ENCODE measurements at regions not wholly inside any gene's neighbourhood (a gene's known extent, or its start where the extent isn't known, plus 50 kb on each side); places are given as distances from the start of the nearest gene placed in this dataset.
"Not testable (repeated sequence)": the region's sequence is repeated elsewhere in the genome, so short reads cannot be mapped to it uniquely, and the experiment has no call there.

DNA sequence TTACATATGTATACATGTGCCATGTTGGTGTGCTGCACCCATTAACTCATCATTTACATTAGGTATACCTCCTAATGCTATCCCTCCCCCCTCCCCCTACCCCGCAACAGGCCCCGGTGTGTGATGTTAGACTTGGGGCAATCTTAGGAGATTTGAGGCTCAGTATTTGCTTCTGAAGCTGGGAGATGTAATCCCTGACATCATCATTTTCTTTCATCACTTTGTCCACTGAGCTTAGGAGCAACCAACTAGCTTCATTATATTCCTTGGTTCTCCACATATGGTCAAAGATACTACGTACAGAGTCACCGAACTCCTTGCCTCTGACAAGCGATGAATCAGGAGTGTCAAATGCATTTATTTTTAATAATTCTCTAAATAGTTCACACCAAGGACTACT, 239.7 kb upstream of the CYRIA start:
- WGBS, 2 donors = 85 to 93% methylated on average over 5 of the region's 5 CpGs
- intact Hi-C loops (cut with DNase I); DNase-seq; H3K9me3 ChIP-seq (ENCODE audit: control insufficient read depth, low read length); ATAC-seq (ENCODE audit: low FRiP score); H3K4me3 ChIP-seq (ENCODE audit: low read length in 2 of 2); H3K4me1 ChIP-seq (ENCODE audit: control insufficient read depth in 1 of 2, insufficient read depth in 2 of 2, low read length in 2 of 2); H3K36me3 ChIP-seq (ENCODE audit: control insufficient read depth in 1 of 2, insufficient read depth in 2 of 2, low read length in 1 of 2); H3K27me3 ChIP-seq (ENCODE audit: control insufficient read depth in 1 of 2, insufficient read depth in 2 of 2, low read length in 1 of 2); H3K27ac ChIP-seq (ENCODE audit: low read depth in 1 of 2, low read length in 2 of 2): not testable (repeated sequence)

- DNase-seq = no peak
- ATAC-seq (ENCODE audit: low FRiP score) = no peak
These were observed 234.9 kb upstream of the CYRIA start for GRCh38 chr2:16900405-16901025.

DNA sequence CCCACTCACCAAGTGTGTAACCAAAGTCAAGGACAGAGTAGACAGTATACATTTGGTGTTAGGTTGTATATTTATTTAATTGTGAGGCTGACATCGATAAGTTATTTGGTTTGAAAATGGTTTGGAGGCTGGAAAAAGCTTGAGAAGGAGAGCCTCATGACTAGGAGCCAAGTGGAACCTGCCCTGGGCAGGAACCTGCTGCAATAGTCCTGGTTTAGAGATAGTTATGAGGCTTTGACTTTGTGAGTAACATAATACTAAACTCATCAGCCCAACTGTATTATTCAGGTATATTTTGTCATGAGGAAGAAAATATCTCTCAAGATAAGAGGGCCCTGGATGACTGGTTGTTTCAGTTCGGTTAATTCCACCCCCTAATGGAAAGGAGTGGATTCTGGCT, 234.3 kb upstream of the CYRIA start:
- peaks cover 3% of the 10 kb centered on the region for H3K9me3 ChIP-seq (ENCODE audit: control insufficient read depth, low read length)
- 71 to 74% methylated on average over 2 of the region's 2 CpGs for WGBS, 2 donors
- intact Hi-C loops (cut with DNase I) = no loop called here
- DNase-seq (no peak), ATAC-seq (ENCODE audit: low FRiP score) (no peak)
- H3K4me3 ChIP-seq (ENCODE audit: low read length in 2 of 2) = no peak overlapping the region
- H3K27ac ChIP-seq (ENCODE audit: low read depth in 1 of 2, low read length in 2 of 2) = no peak overlapping the region
- no peaks in the 10 kb centered on the region for H3K36me3 ChIP-seq (ENCODE audit: control insufficient read depth in 1 of 2, insufficient read depth in 2 of 2, low read length in 1 of 2)
- H3K4me1 ChIP-seq (ENCODE audit: control insufficient read depth in 1 of 2, insufficient read depth in 2 of 2, low read length in 2 of 2) = no peaks in the 10 kb centered on the region
- H3K27me3 ChIP-seq (ENCODE audit: control insufficient read depth in 1 of 2, insufficient read depth in 2 of 2, low read length in 1 of 2) = no peaks in the 10 kb centered on the region

More at GRCh38 chr2:16900405-16901025, 234.9 kb upstream of the CYRIA start:
- intact Hi-C loops (cut with DNase I) = no loop called here
- Histone ChIP-seq H3K27ac (ENCODE audit: low read depth in 1 of 2, low read length in 2 of 2) (no peak overlapping the region), H3K4me1 (ENCODE audit: control insufficient read depth in 1 of 2, insufficient read depth in 2 of 2, low read length in 2 of 2) (no peaks in the 10 kb centered on the region), H3K4me3 (ENCODE audit: low read length in 2 of 2) (no peak overlapping the region), H3K9me3 (ENCODE audit: control insufficient read depth, low read length) (peaks cover 3% of the 10 kb centered on the region), H3K36me3 (ENCODE audit: control insufficient read depth in 1 of 2, insufficient read depth in 2 of 2, low read length in 1 of 2) (no peaks in the 10 kb centered on the region), H3K27me3 (ENCODE audit: control insufficient read depth in 1 of 2, insufficient read depth in 2 of 2, low read length in 1 of 2) (no peaks in the 10 kb centered on the region)
- 41 to 48% methylated on average over 6 of the region's 6 CpGs for WGBS, 2 donors

GRCh38 chr2:16890081-16890480, 224.4 kb upstream of the CYRIA start:
- intact Hi-C loops (cut with DNase I) = no loop called here
- H3K9me3 ChIP-seq (ENCODE audit: control insufficient read depth, low read length) = no peaks in the 10 kb centered on the region
- H3K27ac ChIP-seq (ENCODE audit: low read depth in 1 of 2, low read length in 2 of 2) = no peak overlapping the region
- peaks cover 0 to 2% of the 10 kb centered on the region in 2 donors for H3K27me3 ChIP-seq (ENCODE audit: control insufficient read depth in 1 of 2, insufficient read depth in 2 of 2, low read length in 1 of 2)
- no peak overlapping the region for H3K4me3 ChIP-seq (ENCODE audit: low read length in 2 of 2)
- H3K4me1 ChIP-seq (ENCODE audit: control insufficient read depth in 1 of 2, insufficient read depth in 2 of 2, low read length in 2 of 2) = no peaks in the 10 kb centered on the region
- no peak for ATAC-seq (ENCODE audit: low FRiP score)
- no peak for DNase-seq
- WGBS, 2 donors = 54 to 61% methylated on average over 4 of the region's 4 CpGs
- H3K36me3 ChIP-seq (ENCODE audit: control insufficient read depth in 1 of 2, insufficient read depth in 2 of 2, low read length in 1 of 2) = no peaks in the 10 kb centered on the region

GRCh38 chr2:16885027-16885426, 219.4 kb upstream of the CYRIA start:
- no peaks in the 10 kb centered on the region for H3K4me1 ChIP-seq (ENCODE audit: control insufficient read depth in 1 of 2, insufficient read depth in 2 of 2, low read length in 2 of 2)
- DNase-seq = no peak

DNA sequence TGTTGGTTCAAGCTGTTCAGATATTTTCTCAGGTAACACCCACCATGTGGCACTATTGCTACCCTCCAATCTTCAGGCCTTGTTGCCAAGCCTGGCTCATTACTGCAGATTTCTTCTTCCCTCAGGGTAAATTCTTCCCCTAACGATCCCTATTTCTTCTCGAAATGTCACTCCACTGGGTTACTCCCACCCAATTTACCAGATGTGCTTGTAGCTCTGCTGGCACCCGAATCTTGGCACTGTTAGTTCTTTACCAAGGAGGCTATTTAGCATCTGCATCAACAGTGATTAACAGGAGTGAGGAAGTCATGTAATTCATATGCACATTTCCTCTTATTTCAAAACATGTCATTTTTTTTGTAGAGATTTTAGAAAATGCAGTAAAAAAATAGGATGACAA, 217.1 kb upstream of the CYRIA start:
- H3K4me1 ChIP-seq (ENCODE audit: control insufficient read depth in 1 of 2, insufficient read depth in 2 of 2, low read length in 2 of 2) = no peaks in the 10 kb centered on the region
- no peak overlapping the region for H3K27ac ChIP-seq (ENCODE audit: low read depth in 1 of 2, low read length in 2 of 2)
- ATAC-seq (ENCODE audit: low FRiP score) (no peak), DNase-seq (no peak)
- 47 to 56% methylated on average over 3 of the region's 3 CpGs for WGBS, 2 donors
- intact Hi-C loops (cut with DNase I) = no loop called here
- peaks cover 0 to 2% of the 10 kb centered on the region in 2 donors for H3K27me3 ChIP-seq (ENCODE audit: control insufficient read depth in 1 of 2, insufficient read depth in 2 of 2, low read length in 1 of 2)
- H3K4me3 ChIP-seq (ENCODE audit: low read length in 2 of 2) = no peak overlapping the region
- H3K9me3 ChIP-seq (ENCODE audit: control insufficient read depth, low read length) = no peaks in the 10 kb centered on the region
- H3K36me3 ChIP-seq (ENCODE audit: control insufficient read depth in 1 of 2, insufficient read depth in 2 of 2, low read length in 1 of 2) = no peaks in the 10 kb centered on the region

More at GRCh38 chr2:16885027-16885426, 219.4 kb upstream of the CYRIA start:
- intact Hi-C loops (cut with DNase I) = no loop called here
- 35 to 47% methylated on average over 1 of the region's 1 CpG for WGBS, 2 donors
- no peak overlapping the region for H3K27ac ChIP-seq (ENCODE audit: low read depth in 1 of 2, low read length in 2 of 2)
- H3K36me3 ChIP-seq (ENCODE audit: control insufficient read depth in 1 of 2, insufficient read depth in 2 of 2, low read length in 1 of 2) = no peaks in the 10 kb centered on the region
- no peaks in the 10 kb centered on the region for H3K9me3 ChIP-seq (ENCODE audit: control insufficient read depth, low read length)
- no peak overlapping the region for H3K4me3 ChIP-seq (ENCODE audit: low read length in 2 of 2)
- ATAC-seq (ENCODE audit: low FRiP score) = no peak
- peaks cover 0 to 2% of the 10 kb centered on the region in 2 donors for H3K27me3 ChIP-seq (ENCODE audit: control insufficient read depth in 1 of 2, insufficient read depth in 2 of 2, low read length in 1 of 2)

DNA sequence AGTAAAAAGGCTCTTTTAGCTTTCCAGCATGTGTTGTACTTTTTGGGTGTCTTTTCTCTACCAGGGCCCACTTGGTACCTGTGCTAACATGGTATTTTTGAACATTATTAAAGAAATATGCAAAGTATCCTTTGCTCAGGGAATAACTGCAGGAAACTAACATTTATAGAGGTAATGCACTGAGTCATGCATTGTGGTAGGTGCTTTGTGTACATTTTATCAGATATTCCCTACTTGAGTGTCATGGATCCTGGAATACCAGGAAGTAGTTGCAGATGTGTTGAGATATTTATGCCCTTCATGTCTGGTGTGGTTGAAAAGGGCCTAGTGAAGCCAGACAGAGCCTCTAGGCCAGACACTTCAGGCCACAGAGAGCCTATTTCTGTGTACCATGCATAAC, 215.5 kb upstream of the CYRIA start:
- DNase-seq = no peak
- ATAC-seq (ENCODE audit: low FRiP score) = no peak
- no peak overlapping the region for H3K4me3 ChIP-seq (ENCODE audit: low read length in 2 of 2)

DNA sequence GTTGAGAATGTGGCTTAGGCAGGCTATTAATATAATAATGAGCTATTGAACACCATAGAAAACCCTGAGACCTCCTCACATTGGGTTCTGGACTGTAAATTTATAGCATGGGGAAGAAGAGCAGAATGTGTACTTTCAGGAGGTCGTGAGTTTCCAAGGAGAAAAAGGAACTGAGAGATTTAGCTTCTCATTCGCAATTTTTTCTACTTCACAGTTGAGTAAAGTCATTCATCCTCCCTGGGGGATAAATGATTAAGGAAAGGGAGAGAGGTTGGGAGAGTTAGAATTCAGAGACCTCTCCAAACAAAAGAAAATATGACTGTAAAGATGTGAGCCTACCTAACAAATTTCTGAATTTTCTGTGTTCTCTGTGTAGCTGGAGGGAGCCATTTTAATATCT, 205.8 kb upstream of the CYRIA start:
- intact Hi-C loops (cut with DNase I) = no loop called here
- WGBS, 2 donors = 46 to 51% methylated on average over 2 of the region's 2 CpGs

More for the DNA sequence above, 215.5 kb upstream of the CYRIA start:
- Histone ChIP-seq H3K36me3 (ENCODE audit: control insufficient read depth in 1 of 2, insufficient read depth in 2 of 2, low read length in 1 of 2) (no peaks in the 10 kb centered on the region), H3K27me3 (ENCODE audit: control insufficient read depth in 1 of 2, insufficient read depth in 2 of 2, low read length in 1 of 2) (peaks cover 0 to 2% of the 10 kb centered on the region in 2 donors), H3K4me1 (ENCODE audit: control insufficient read depth in 1 of 2, insufficient read depth in 2 of 2, low read length in 2 of 2) (no peaks in the 10 kb centered on the region), H3K27ac (ENCODE audit: low read depth in 1 of 2, low read length in 2 of 2) (no peak overlapping the region), H3K9me3 (ENCODE audit: control insufficient read depth, low read length) (no peaks in the 10 kb centered on the region)
- intact Hi-C loops (cut with DNase I) = no loop called here

DNA sequence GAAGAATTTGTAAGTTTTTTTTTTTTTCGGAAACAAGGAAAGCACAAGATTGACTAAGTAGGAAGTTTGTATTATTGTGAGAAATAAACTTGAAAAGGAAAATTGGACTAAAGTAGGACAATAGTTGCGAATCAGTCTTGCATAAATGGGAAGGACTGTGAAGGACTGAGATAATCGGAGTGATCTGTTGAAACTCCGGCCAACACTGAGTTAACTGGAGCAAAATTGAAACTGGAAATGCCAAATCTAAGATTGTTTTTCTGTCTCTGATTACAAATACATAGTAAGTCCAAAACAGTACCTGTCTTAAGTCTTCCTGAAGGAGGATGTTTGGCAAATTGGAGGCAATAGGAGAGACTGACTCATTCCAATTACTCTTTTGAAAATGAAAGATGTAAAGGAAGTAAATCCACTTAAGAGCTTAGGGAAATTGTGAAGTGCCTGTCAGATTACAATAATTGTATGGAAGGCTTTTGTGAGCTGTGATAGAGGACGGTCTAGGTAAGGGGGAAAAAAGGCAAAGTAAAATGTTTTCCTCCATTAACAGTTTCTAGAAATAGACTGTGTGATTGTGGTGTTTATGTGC, 204.9 kb upstream of the CYRIA start:
- H3K36me3 ChIP-seq (ENCODE audit: control insufficient read depth in 1 of 2, insufficient read depth in 2 of 2, low read length in 1 of 2) = no peaks in the 10 kb centered on the region
- H3K4me1 ChIP-seq (ENCODE audit: control insufficient read depth in 1 of 2, insufficient read depth in 2 of 2, low read length in 2 of 2) = no peaks in the 10 kb centered on the region
- 87 to 93% methylated on average over 5 of the region's 5 CpGs for WGBS, 2 donors
- ATAC-seq (ENCODE audit: low FRiP score) = no peak
- no peak overlapping the region for H3K4me3 ChIP-seq (ENCODE audit: low read length in 2 of 2)
- no peak for DNase-seq
- H3K9me3 ChIP-seq (ENCODE audit: control insufficient read depth, low read length) = no peaks in the 10 kb centered on the region
- H3K27me3 ChIP-seq (ENCODE audit: control insufficient read depth in 1 of 2, insufficient read depth in 2 of 2, low read length in 1 of 2) = no peaks in the 10 kb centered on the region
- H3K27ac ChIP-seq (ENCODE audit: low read depth in 1 of 2, low read length in 2 of 2) = no peak overlapping the region
- intact Hi-C loops (cut with DNase I) = no loop called here

More for the DNA sequence above, 205.8 kb upstream of the CYRIA start:
- ATAC-seq (ENCODE audit: low FRiP score) (no peak), DNase-seq (no peak)
- Histone ChIP-seq H3K36me3 (ENCODE audit: control insufficient read depth in 1 of 2, insufficient read depth in 2 of 2, low read length in 1 of 2) (no peaks in the 10 kb centered on the region), H3K9me3 (ENCODE audit: control insufficient read depth, low read length) (no peaks in the 10 kb centered on the region), H3K27ac (ENCODE audit: low read depth in 1 of 2, low read length in 2 of 2) (no peak overlapping the region), H3K27me3 (ENCODE audit: control insufficient read depth in 1 of 2, insufficient read depth in 2 of 2, low read length in 1 of 2) (no peaks in the 10 kb centered on the region), H3K4me1 (ENCODE audit: control insufficient read depth in 1 of 2, insufficient read depth in 2 of 2, low read length in 2 of 2) (no peaks in the 10 kb centered on the region), H3K4me3 (ENCODE audit: low read length in 2 of 2) (no peak overlapping the region)

All from aorta (tissue), 5 donors.